HG02610 (cell line): ENCODE measurements at regions not wholly inside any gene's neighbourhood (a gene's known extent, or its start where the extent isn't known, plus 50 kb on each side); places are given as distances from the start of the nearest gene placed in this dataset.

Experiments
- ATAC-seq: cut with Tn5 transposase; IDR thresholded peaks from one replicate; pipeline ENCODE4 v1.9.1; 2021; ENCODE audit warnings: mild to moderate bottlenecking, moderate library complexity; ENCODE audit not compliant: unreplicated experiment

DNA sequence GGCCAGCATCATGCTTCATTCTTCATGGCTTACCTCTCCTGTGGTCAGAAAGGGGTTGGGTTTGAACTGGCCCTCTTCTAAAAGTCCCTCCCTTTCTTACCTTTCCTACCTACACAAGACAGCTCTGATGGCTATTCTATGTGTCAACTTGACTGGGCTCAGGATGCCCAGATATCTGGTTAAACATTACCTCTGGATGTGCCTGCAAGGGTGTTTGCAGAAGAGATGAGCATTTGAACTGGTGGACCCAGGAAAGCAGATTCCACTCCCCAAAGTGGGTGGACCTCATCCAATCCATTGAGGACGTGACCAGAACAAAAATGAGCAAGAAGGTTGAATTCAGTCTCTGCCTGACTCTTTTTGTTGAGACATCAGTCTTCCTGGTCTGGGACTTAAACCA lies 79.0 kb upstream of the TCF7L2 start:
- no peak for ATAC-seq

DNA sequence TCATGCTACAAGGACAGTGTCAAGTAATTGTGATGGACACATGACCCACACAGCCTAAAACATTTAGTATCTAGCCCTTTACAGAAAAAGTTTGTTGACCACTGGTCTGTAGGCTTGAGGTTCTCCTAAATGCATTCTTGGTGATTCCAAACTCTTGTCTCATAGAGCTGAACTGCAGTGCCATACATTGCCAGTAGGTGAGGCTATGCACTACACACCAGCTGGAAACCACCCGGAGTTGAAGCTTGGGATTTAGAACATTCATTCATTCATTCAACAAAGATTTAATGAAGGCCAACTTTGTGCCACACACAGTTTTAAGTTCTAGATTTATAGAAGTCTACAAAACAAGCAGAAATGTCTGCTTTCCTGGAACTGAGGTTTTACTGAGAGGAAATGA lies 77.3 kb upstream of the TCF7L2 start:
- ATAC-seq, result no peak

DNA sequence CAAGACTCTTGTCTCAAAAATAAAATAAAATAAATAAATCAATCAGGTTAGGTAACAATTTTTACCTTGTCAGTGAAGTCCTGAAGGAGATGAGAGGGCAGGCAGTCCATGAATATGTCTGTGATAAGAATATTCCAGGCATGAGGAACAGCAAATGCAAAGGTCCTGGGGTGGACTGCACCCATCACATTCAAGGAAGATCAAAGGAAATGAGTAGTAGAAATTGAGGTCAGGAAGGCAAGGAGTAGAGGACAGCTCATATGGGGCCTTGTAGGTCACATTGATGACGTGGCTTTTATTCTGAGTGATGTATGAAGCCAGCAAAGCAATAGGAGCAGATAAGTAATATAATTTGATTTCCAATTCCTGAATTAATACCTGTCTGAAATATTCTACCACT lies 76.5 kb upstream of the TCF7L2 start:
- ATAC-seq, result no peak

DNA sequence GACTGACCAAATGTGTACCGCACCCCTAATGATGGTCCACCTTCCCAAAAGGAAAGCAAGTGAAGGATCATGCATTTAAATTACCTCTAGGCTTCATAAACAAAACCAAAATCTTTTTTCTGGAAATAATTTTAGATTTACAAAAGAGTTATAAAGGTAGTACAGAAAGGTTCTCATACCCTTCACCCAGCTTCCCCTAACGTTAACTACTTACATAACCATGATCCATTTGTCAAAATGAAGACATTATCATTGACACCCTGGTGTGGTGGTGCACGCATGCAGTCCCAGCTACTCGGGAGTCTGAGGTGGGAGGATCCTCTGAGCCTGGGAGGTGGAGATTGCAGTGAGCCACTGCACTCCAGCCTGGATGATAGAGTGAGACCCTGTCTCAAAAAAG lies 75.1 kb upstream of the TCF7L2 start:
- no peak for ATAC-seq

DNA sequence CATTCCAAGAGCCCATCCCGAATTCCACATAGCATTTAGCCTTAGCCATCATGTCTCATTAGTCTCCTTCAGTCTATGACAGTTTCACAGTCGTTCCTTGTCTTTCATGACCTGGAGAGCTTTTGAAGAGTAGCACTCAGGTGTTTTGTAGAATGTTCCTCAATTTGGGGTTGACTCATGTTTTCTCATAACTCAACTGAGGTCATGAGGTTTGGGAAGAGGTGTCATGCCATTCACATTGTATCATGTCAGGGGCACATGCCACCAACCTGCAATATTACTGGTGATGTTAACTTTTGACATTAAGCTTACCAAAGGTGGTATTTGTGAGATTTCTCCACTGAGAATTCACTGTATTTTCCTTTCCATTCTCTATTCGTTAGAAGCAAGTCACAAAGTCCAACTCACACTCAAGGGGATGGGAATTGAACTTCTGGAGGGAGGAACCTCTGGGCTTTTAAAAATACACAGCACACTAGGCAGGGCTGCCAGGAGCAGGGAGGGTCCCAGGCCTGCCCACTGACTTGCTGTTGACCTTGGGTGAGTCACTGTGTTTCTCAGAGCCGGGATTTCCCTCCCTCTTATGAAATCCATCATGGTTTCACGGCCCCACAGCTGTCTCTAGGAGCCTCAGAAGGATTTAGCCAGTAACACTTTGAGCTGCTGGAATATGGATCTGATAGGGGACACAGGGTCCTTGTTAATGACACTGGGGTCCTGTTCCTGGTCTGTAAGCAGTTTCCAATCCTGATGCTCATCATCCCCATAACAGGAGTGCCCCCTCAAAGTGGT lies 74.4 kb upstream of the TCF7L2 start:
- ATAC-seq, result peak; percentile 53

DNA sequence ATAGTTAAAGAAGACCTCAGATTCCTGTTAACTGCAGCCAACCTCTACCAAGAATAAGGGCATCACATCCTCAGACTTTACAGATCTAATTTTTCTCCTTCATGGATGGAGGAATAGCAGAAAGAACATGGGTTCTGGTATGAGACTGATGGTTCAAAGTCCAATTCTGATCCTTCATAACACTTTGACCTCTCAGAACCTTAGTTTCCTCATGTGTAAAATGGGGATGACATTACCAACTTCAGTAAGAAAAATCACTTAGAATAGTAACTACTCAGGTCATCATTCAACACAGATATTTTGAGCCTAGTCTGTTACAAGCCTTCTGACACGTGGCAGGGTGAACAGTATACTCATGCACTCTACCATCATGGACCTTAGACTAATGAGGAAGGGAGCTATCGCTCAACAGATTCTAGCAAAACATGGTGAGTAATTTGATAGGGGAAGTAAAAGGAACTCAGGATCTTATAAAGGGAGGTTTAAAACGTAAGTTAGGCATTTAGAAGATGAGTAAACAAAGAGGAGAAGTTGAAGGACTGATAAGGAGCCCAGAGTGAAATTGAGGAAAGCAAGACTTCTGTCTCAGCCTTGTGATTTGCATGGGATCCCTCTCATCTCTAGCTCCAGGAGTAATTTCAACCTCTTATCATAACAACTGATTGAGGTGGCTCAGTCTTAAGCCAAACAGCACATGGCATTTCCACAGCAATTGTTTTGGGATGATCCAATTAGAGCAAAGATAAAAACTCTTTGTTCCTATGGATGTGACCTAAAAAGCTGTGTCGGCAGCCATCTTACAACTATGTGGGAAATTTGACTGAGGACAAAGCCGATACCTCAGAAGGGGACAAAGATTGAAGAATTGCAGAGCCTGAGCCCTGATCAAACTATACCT lies 69.2 kb upstream of the TCF7L2 start:
- no peak for ATAC-seq

DNA sequence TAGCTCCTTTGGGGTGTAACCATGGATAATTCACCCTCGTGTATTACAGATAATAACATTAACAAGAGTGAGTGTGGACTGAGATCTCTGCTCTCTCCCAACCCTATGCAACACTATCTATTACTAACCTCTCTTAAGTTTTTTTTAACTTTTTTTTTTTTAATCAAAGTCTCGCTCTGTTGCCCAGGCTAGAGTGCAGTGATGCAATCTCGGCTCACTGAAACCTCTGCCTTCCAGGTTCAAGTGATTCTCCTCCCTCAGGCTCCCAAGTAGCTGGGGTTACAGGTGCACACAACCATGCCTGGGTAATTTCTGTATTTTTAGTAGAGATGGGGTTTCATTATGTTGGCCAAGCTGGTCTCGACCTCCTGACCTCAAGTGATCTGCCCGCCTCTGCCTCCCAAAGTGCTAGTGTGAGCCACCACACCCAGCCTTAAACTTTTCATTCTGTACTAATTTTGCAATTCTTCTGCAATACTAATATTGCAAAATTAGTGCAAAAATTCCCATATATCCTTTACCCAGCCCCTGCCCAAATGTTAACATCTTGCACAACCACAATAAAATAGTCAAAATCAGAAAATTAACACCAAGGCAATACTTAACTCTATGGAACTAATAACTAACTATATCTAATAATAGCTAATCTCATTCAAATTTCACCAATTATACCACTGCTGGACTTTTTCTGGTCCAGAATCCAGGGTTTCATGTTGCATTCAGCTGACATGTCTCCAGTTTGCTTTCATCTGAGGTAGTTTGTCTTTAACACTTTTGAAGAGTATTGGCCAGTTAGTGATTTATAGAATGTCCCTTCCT lies 66.5 kb upstream of the TCF7L2 start:
- ATAC-seq, result no peak

DNA sequence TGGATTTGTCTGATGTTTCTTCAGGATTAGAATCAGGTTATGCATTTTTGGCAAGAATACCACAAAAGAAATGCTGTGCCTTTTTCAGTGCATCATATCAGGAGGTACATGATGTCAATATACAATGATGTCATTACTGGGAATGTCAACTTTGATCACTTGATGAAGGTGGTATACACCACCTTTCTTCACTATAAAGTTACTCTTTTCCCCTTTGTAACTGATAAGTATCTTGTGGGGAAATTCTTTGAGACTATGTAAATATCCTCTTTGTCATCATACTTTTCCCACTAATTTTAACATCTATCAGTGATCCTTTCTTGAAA lies 65.9 kb upstream of the TCF7L2 start:
- ATAC-seq, result no peak

DNA sequence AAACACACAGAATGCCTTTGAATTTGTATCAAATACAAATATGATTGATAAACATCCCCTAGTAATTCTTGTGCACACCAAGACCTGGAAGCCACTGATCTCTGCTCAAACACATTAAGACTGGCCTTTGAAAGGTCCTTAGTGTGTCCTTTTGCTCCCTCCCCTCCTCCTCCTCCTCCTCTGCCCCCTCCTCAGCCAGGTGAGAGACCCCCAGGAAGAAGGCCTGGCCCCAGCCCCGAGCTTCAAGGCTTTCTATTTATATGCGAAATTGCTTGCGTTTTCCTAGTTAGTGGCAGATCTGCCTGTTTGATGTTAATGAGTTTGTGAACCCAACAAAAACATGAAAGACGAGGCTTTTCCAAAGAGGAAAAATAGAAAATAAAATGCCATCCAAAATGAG lies 63.6 kb upstream of the TCF7L2 start:
- ATAC-seq, result no peak

DNA sequence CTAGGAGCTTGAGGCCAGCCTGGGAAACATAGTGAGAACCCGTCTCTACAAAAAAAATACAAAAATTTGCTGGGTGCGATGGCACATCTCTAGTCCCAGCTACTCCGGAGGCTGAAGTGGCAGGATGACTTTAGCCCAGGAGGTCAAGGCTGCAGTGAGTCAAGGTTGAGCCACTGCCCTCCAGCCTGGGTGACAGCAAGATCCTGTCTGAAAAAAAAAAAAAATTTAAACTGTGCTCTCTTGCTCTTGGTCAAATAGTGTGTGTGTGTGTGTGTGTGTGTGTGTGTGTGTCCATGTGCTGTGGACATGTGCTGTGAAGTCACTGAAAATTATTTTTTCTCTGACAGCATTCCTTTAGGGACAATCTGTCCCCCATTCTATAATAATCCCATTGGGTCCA lies 62.1 kb upstream of the TCF7L2 start:
- ATAC-seq, result no peak

DNA sequence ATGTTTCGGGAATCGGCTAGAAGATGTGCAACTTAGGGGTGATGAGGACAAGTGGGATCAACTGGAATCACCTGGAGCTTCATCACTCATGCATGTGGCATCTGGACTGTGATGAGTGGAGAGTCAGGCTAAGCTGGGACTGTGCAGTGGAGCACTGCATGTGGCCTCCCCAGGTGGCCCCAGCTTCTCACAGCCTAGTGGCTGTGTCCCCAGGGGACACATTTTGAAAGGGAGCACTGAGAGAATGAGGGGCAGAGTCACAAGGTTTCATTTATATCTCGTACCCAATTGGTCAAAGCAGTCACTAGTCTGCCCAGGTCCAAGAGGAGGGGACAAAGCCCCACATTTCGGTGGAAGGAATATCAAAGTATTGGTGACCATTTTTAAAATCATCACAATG lies 54.8 kb upstream of the TCF7L2 start:
- no peak for ATAC-seq

DNA sequence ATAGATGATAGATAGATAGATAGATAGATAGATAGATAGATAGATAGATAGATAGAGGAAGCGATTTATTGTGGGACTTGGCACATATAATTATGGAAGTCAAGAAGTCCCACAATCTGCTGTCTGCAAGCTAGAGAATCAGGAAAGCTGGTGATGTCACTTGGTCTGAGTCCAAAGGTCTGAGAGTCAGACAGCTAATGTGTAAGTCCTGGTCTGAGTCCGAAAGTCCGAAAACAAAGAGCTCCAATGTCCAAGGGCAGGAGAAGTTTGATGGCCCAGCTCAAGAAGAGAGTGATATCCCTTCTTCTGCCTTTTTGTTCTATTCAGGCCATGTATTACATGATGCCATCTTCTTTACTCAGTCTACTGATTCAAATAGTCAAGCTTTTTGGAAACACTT lies 53.8 kb upstream of the TCF7L2 start:
- ATAC-seq, result no peak

DNA sequence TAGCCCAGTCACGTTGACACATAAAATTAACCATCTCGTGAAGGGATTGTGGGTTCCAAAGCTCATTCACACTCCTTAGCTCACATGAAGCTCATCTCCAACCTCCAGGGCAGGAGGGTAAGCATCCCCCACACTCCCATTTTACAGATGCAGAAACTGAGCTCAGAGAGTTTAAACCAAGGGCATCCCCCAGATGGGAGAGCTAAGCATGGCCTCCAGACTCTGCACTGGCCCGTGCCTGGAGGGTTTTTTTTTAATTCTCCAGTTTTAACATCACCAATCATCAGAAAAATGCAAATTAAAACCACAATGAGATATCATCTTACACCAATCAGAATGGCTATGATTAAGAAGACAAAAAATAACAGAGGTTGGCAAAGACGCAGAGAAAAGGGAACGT lies 53.3 kb upstream of the TCF7L2 start:
- no peak for ATAC-seq

DNA sequence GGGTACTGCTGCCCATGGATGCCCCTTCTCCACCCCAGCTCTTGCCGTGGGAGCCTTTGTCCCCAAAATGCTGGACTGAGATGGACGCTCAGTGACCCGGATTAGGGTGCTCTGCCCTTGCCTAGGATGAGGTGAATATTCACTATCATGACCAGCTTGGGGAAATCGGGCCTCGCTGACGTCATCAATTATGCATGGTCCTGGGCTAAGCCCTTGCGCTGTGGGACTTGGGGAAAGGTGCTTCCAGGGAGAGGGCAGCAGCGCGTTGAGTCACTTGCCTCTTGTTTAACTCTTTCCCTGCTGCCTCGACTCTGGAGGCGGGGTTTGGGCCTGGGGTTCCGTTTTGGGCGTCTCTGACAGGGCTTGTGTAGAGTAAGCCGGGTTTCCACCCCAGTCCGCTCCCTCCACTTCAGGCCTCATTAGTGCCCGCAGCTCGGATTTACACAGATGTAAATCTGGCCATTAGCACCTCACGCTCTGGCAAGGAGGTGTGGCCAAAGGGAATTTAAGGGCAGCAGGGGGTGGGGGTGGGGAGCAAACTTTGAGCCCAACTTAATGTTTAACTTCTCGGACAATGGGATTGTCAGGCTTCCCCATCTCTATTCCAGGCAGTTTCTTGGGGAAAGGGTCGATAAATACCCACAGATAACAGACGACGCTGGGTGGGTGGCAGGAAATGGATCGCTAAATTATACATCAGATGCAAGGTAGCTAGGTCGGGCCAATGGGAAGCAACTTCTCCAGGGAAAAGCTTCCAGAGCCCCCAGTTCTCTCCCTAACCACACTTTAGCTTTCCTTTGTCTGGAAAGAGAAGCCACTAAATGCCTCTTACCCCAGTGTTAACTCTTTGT lies 51.3 kb upstream of the TCF7L2 start:
- ATAC-seq, result no peak

DNA sequence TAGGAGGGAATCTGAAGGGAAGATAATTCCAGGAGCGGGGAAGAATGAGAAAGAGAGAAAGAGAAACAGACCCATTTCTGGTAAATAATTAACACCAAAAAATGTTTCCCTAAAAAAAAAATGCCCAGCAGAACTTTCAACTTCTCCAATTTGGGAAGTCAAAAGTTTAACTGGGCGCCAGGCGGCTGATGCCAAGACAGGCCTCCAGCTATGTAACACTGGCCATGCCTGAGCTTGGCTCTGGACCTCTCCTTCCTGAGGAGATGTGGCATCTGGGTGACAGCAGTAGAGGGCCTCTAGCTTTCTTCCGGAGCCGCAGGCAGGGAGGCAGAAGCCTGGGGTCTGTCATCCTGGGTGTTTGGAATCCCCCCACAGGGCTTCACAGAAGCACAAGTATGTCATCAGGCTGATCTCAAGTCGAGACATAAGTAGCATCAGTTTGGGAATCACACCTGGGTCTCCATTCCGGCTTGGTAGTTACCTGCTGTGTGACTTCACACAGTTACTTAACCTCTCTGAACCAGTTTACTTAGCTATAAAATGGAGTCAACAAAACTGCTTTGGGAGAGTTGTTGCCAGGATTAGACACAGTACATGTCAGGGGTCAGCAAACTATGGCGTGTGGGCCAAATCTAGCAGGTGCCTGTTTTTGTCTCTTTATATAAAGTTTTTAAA lies 50.5 kb upstream of the TCF7L2 start:
- ATAC-seq, result no peak
